ENCODE measurements at regions not wholly inside any gene's neighbourhood (a gene's known extent, or its start where the extent isn't known, plus 50 kb on each side); places are given as distances from the start of the nearest gene placed in this dataset.

DNA sequence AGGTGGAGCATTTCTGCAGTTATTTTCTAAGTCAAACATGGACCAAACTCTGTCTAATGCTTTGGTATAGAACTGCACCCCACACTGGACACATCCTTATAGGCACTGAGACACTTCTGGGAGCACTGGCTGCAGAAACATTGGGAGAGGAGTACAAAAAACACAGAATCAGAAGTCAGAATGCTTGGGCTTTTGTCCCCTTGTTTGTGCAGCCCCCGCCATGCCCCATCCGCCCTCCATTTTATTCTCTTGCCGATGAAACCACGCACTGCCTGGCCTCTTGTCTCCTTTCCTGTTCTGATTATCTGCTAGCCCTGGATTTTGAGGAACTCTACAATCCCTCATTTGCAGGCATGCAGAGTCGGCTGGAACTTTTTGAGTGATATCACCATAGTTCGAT is 1201.2 kb downstream of the TBC1D22A start (continued):
- TF ChIP-seq, protein P1, sequence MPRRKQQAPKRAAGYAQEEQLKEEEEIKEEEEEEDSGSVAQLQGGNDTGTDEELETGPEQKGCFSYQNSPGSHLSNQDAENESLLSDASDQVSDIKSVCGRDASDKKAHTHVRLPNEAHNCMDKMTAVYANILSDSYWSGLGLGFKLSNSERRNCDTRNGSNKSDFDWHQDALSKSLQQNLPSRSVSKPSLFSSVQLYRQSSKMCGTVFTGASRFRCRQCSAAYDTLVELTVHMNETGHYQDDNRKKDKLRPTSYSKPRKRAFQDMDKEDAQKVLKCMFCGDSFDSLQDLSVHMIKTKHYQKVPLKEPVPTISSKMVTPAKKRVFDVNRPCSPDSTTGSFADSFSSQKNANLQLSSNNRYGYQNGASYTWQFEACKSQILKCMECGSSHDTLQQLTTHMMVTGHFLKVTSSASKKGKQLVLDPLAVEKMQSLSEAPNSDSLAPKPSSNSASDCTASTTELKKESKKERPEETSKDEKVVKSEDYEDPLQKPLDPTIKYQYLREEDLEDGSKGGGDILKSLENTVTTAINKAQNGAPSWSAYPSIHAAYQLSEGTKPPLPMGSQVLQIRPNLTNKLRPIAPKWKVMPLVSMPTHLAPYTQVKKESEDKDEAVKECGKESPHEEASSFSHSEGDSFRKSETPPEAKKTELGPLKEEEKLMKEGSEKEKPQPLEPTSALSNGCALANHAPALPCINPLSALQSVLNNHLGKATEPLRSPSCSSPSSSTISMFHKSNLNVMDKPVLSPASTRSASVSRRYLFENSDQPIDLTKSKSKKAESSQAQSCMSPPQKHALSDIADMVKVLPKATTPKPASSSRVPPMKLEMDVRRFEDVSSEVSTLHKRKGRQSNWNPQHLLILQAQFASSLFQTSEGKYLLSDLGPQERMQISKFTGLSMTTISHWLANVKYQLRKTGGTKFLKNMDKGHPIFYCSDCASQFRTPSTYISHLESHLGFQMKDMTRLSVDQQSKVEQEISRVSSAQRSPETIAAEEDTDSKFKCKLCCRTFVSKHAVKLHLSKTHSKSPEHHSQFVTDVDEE (CRISPR knock-in tag; IDR thresholded peaks at IDR 0.05): no peak
- TF ChIP-seq ZFP30 (CRISPR knock-in tag; IDR thresholded peaks at IDR 0.05): no peak
- TF ChIP-seq OSR1 (CRISPR knock-in tag; IDR thresholded peaks at IDR 0.05): no peak

DNA sequence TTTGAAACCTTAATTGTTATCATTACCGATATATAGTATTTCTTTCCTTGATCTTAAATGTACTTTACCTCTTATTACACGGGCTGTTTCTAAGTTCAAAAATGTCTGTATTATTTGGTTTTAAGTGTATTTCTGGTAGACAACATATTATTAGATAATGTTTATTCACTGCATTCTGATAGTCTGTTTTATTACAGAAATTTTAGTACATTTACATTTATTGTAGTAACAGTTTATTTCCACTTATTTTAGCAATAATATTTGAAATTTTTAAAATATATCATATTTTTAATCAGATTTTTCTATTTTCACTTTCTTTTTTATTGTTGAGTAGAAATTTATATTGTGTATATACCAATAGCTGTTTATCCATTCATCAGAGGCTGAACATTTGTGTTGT is 1195.2 kb downstream of the TBC1D22A start:
- no peak for ATAC-seq
- TF ChIP-seq, protein P1 (CRISPR knock-in tag; IDR thresholded peaks at IDR 0.05): no peak
- TF ChIP-seq RARB (CRISPR knock-in tag; IDR thresholded peaks at IDR 0.05) (no peak), CSDC2 (CRISPR knock-in tag; IDR thresholded peaks at IDR 0.05) (no peak), OSR1 (CRISPR knock-in tag; IDR thresholded peaks at IDR 0.05) (no peak), PPARA (CRISPR knock-in tag; IDR thresholded peaks at IDR 0.05; ENCODE audit: borderline replicate concordance) (no peak), ZFP3 (CRISPR knock-in tag; IDR thresholded peaks at IDR 0.05) (no peak), ZFP30 (CRISPR knock-in tag; IDR thresholded peaks at IDR 0.05) (no peak), ZC3H10 (CRISPR knock-in tag; IDR thresholded peaks at IDR 0.05) (no peak), TCF4 (CRISPR knock-in tag; IDR thresholded peaks at IDR 0.05; ENCODE audit: borderline replicate concordance) (no peak), GLIS3 (CRISPR knock-in tag; IDR thresholded peaks at IDR 0.05) (no peak), BACH2 (CRISPR knock-in tag; IDR thresholded peaks at IDR 0.05; ENCODE audit: borderline replicate concordance) (no peak), ZNF8 (CRISPR knock-in tag; IDR thresholded peaks at IDR 0.05) (no peak), ZNF565 (CRISPR knock-in tag; conservative IDR thresholded peaks at IDR 0.05; ENCODE audit: low read depth) (no peak), ZNF70 (CRISPR knock-in tag; IDR thresholded peaks at IDR 0.05) (no peak)
- TF ChIP-seq, protein P2, sequence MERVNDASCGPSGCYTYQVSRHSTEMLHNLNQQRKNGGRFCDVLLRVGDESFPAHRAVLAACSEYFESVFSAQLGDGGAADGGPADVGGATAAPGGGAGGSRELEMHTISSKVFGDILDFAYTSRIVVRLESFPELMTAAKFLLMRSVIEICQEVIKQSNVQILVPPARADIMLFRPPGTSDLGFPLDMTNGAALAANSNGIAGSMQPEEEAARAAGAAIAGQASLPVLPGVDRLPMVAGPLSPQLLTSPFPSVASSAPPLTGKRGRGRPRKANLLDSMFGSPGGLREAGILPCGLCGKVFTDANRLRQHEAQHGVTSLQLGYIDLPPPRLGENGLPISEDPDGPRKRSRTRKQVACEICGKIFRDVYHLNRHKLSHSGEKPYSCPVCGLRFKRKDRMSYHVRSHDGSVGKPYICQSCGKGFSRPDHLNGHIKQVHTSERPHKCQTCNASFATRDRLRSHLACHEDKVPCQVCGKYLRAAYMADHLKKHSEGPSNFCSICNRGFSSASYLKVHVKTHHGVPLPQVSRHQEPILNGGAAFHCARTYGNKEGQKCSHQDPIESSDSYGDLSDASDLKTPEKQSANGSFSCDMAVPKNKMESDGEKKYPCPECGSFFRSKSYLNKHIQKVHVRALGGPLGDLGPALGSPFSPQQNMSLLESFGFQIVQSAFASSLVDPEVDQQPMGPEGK (CRISPR knock-in tag; IDR thresholded peaks at IDR 0.05; ENCODE audit: borderline replicate concordance): no peak

DNA sequence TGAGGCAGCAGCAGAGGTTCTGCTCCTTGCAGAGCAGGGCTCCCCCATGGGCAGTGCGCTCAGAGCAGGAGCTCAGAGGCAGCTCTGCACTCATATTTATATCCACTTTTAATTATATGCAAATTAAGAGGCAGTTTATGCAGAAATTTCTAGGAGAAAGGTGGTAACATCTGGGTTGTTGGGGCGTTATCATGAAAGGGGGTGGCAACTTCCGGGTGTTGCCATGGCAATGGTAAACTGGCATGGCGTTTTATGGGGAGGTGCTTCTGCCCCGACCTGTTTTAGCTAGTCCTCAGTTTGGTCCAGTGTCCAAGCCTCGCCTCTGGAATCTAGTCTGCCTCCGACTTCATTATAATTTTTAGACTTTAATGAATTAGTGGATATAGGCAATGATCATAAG is 1191.7 kb downstream of the TBC1D22A start:
- ATAC-seq: no peak
- no peak for TF ChIP-seq ZFP3 (CRISPR knock-in tag; IDR thresholded peaks at IDR 0.05)
- TF ChIP-seq, protein P3, sequence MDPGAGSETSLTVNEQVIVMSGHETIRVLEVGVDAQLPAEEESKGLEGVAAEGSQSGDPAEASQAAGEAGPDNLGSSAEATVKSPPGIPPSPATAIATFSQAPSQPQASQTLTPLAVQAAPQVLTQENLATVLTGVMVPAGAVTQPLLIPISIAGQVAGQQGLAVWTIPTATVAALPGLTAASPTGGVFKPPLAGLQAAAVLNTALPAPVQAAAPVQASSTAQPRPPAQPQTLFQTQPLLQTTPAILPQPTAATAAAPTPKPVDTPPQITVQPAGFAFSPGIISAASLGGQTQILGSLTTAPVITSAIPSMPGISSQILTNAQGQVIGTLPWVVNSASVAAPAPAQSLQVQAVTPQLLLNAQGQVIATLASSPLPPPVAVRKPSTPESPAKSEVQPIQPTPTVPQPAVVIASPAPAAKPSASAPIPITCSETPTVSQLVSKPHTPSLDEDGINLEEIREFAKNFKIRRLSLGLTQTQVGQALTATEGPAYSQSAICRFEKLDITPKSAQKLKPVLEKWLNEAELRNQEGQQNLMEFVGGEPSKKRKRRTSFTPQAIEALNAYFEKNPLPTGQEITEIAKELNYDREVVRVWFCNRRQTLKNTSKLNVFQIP (CRISPR knock-in tag; IDR thresholded peaks at IDR 0.05; ENCODE audit: borderline replicate concordance, low read depth): no peak

DNA sequence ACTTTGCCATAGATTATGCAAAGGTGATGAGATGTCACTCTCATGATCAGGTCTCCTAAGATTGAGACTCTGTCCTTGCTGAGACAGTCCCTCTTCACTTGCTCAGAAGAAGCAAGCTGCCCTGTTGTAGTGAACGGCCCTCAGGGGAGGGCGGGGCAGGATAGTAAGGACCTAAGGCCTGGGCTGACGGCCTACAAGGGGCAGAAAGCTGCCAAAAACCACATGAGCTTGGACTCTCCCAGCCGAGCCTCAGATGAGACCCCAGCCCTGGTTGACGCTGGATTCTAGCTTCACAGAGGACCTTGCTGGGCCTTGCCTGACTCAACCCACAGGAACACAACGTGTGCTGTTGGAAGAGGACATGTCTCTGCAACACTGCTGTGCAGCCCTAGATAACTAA is 1182.5 kb downstream of the TBC1D22A start:
- ATAC-seq: no peak
- TF ChIP-seq GLIS3 (CRISPR knock-in tag; IDR thresholded peaks at IDR 0.05) (no peak), RARB (CRISPR knock-in tag; IDR thresholded peaks at IDR 0.05) (no peak), ESRRG (CRISPR knock-in tag; IDR thresholded peaks at IDR 0.05) (no peak), BACH2 (CRISPR knock-in tag; IDR thresholded peaks at IDR 0.05; ENCODE audit: borderline replicate concordance) (no peak), TOX (CRISPR knock-in tag; IDR thresholded peaks at IDR 0.05; ENCODE audit: borderline replicate concordance) (no peak), CSDC2 (CRISPR knock-in tag; IDR thresholded peaks at IDR 0.05) (no peak), ZNF70 (CRISPR knock-in tag; IDR thresholded peaks at IDR 0.05) (no peak), ZNF8 (CRISPR knock-in tag; IDR thresholded peaks at IDR 0.05) (no peak), ZC3H10 (CRISPR knock-in tag; IDR thresholded peaks at IDR 0.05) (no peak), ZNF565 (CRISPR knock-in tag; conservative IDR thresholded peaks at IDR 0.05; ENCODE audit: low read depth) (no peak), ZFP30 (CRISPR knock-in tag; IDR thresholded peaks at IDR 0.05) (no peak)
- TF ChIP-seq, protein P4, sequence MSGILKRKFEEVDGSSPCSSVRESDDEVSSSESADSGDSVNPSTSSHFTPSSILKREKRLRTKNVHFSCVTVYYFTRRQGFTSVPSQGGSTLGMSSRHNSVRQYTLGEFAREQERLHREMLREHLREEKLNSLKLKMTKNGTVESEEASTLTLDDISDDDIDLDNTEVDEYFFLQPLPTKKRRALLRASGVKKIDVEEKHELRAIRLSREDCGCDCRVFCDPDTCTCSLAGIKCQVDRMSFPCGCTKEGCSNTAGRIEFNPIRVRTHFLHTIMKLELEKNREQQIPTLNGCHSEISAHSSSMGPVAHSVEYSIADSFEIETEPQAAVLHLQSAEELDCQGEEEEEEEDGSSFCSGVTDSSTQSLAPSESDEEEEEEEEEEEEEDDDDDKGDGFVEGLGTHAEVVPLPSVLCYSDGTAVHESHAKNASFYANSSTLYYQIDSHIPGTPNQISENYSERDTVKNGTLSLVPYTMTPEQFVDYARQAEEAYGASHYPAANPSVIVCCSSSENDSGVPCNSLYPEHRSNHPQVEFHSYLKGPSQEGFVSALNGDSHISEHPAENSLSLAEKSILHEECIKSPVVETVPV (CRISPR knock-in tag; IDR thresholded peaks at IDR 0.05): no peak
- TF ChIP-seq, protein P1 (CRISPR knock-in tag; IDR thresholded peaks at IDR 0.05): no peak
- TF ChIP-seq, protein P2 (CRISPR knock-in tag; IDR thresholded peaks at IDR 0.05; ENCODE audit: borderline replicate concordance): no peak

Data from SK-N-SH treated with all-trans-retinoic acid at 6 μM for 48 hours (cell line).